Loucy (cell line): ENCODE measurements at regions not wholly inside any gene's neighbourhood (a gene's known extent, or its start where the extent isn't known, plus 50 kb on each side); places are given as distances from the start of the nearest gene placed in this dataset.

Experiments
- EZH2phosphoT487 ChIP-seq: fragments of 200-600 bp; IDR thresholded peaks from 2 replicates; pipeline ENCODE4 v1.6.1; 2018; ENCODE audit warnings: antibody characterized with exemption, mild to moderate bottlenecking, moderate library complexity, borderline replicate concordance
- TF ChIP-seq, protein P1 (sequence below): fragments of 200-600 bp; sonication (generic); conservative IDR thresholded peaks from 2 replicates; pipeline ENCODE4 v1.5.1; 2014; ENCODE audit warnings: mild to moderate bottlenecking, antibody characterized with exemption, low read length

DNA sequence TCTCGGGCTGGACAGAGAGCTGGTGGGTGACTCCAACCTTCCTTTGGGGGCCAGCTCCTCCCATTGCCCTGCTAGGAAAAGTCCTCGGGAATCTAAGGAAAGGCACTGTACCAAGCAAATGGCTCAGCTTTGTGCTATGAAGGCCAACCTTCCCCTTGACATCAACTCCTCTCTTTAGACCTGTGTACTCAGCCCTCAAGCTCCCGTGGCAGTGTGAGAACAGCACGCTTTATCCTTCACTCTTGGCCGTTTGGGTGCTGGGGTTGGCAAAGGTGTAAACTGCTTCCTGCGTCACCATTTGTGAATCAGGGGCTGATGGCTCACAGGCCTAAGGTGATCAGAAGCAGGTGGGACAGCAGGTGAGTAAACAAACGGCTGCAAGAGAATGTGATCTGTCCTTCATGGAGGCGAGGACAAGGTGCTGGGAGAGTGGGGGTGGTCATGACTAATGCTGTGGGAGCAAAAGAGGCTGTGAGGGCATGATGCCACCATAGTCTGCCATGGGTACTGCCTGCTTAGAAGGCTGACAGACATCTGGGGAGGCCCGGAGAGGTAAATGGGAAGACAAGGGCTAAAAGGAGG, 165.2 kb upstream of the TPM1 start:
- TF ChIP-seq, protein P1, sequence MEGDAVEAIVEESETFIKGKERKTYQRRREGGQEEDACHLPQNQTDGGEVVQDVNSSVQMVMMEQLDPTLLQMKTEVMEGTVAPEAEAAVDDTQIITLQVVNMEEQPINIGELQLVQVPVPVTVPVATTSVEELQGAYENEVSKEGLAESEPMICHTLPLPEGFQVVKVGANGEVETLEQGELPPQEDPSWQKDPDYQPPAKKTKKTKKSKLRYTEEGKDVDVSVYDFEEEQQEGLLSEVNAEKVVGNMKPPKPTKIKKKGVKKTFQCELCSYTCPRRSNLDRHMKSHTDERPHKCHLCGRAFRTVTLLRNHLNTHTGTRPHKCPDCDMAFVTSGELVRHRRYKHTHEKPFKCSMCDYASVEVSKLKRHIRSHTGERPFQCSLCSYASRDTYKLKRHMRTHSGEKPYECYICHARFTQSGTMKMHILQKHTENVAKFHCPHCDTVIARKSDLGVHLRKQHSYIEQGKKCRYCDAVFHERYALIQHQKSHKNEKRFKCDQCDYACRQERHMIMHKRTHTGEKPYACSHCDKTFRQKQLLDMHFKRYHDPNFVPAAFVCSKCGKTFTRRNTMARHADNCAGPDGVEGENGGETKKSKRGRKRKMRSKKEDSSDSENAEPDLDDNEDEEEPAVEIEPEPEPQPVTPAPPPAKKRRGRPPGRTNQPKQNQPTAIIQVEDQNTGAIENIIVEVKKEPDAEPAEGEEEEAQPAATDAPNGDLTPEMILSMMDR, result no peak
- no peak for TF ChIP-seq EZH2phosphoT487
